T-helper 17 cell (primary cell): ENCODE measurements at regions not wholly inside any gene's neighbourhood (a gene's known extent, or its start where the extent isn't known, plus 50 kb on each side); places are given as distances from the start of the nearest gene placed in this dataset.

ENCODE experiments used
- ATAC-seq: fragments of 150-1000 bp; cut with Tn5 transposase; 2 replicates; pipeline ENCODE4 v1.10.0; 2021; ENCODE audit warnings: mild to moderate bottlenecking, moderate library complexity
- DNase-seq, 3 donors: peaks; one replicate each; pipeline versions ENCODE4 v3.0.0 to v3.0.0-alpha.2; 2020 to 2021
- H3K9me3 ChIP-seq: one replicate; pipeline ENCODE4 v1.7.0; 2013; ENCODE audit warnings: low read length, mild to moderate bottlenecking; ENCODE audit not compliant: control insufficient read depth, poor library complexity, severe bottlenecking
- H3K27ac Mint-ChIP-seq: one replicate; pipeline ENCODE4 v1.8.0; 2022; ENCODE audit warnings: mild to moderate bottlenecking, moderate library complexity, mixed read lengths
- H3K27me3 Mint-ChIP-seq: one replicate; pipeline ENCODE4 v1.8.0; 2022; ENCODE audit warnings: mixed read lengths
- H3K36me3 Mint-ChIP-seq: one replicate; pipeline ENCODE4 v1.8.0; 2022; ENCODE audit warnings: low read depth, mixed read lengths
- H3K4me1 Mint-ChIP-seq: one replicate; pipeline ENCODE4 v1.8.0; 2022; ENCODE audit warnings: mild to moderate bottlenecking, mixed read lengths
- H3K4me3 Mint-ChIP-seq: one replicate; pipeline ENCODE4 v1.8.0; 2022; ENCODE audit warnings: mild to moderate bottlenecking, moderate library complexity, mixed read lengths

- no peaks in the 10 kb centered on the region for H3K9me3 ChIP-seq
- no peaks in the 10 kb centered on the region for H3K4me1 Mint-ChIP-seq
- no peak overlapping the region for H3K27ac Mint-ChIP-seq
- H3K36me3 Mint-ChIP-seq: no peaks in the 10 kb centered on the region
- ATAC-seq: no peak
- no peaks in the 10 kb centered on the region for H3K27me3 Mint-ChIP-seq
- DNase-seq: no peak
- H3K4me3 Mint-ChIP-seq: no peak overlapping the region
Observed at GRCh38 chr11:80822308-80822707, 1381.5 kb upstream of the TENM4 start.

GRCh38 chr11:80819271-80819670 is 1378.4 kb upstream of the TENM4 start:
- no peaks in the 10 kb centered on the region for H3K4me1 Mint-ChIP-seq
- H3K27me3 Mint-ChIP-seq: no peaks in the 10 kb centered on the region
- no peak overlapping the region for H3K4me3 Mint-ChIP-seq
- no peak overlapping the region for H3K27ac Mint-ChIP-seq
- DNase-seq (no peak), ATAC-seq (no peak)
- no peaks in the 10 kb centered on the region for H3K36me3 Mint-ChIP-seq
- no peaks in the 10 kb centered on the region for H3K9me3 ChIP-seq

- no peaks in the 10 kb centered on the region for H3K9me3 ChIP-seq
- Mint-ChIP-seq H3K4me3 (no peak overlapping the region), H3K27ac (no peak overlapping the region), H3K27me3 (no peaks in the 10 kb centered on the region), H3K4me1 (no peaks in the 10 kb centered on the region), H3K36me3 (no peaks in the 10 kb centered on the region)
- DNase-seq: no peak
- no peak for ATAC-seq
Observed at GRCh38 chr11:80816966-80817365, 1376.1 kb upstream of the TENM4 start.

- Mint-ChIP-seq H3K27me3 (no peaks in the 10 kb centered on the region), H3K27ac (no peak overlapping the region), H3K4me1 (no peaks in the 10 kb centered on the region), H3K36me3 (no peaks in the 10 kb centered on the region), H3K4me3 (no peak overlapping the region)
- ATAC-seq: no peak
- no peak for DNase-seq
- H3K9me3 ChIP-seq: no peaks in the 10 kb centered on the region
Observed at GRCh38 chr11:80816454-80816847, 1375.6 kb upstream of the TENM4 start.

GRCh38 chr11:80815752-80816453 is 1375.1 kb upstream of the TENM4 start:
- H3K27me3 Mint-ChIP-seq: no peaks in the 10 kb centered on the region
- no peak overlapping the region for H3K27ac Mint-ChIP-seq
- DNase-seq (no peak), ATAC-seq (peak; percentile 50)
- no peaks in the 10 kb centered on the region for H3K4me1 Mint-ChIP-seq
- no peaks in the 10 kb centered on the region for H3K36me3 Mint-ChIP-seq
- no peak overlapping the region for H3K4me3 Mint-ChIP-seq
- H3K9me3 ChIP-seq: no peaks in the 10 kb centered on the region

GRCh38 chr11:80814813-80815212 is 1374.0 kb upstream of the TENM4 start:
- H3K36me3 Mint-ChIP-seq: no peaks in the 10 kb centered on the region
- no peak overlapping the region for H3K27ac Mint-ChIP-seq
- H3K27me3 Mint-ChIP-seq: no peaks in the 10 kb centered on the region
- H3K4me1 Mint-ChIP-seq: no peaks in the 10 kb centered on the region
- H3K4me3 Mint-ChIP-seq: no peak overlapping the region
- no peaks in the 10 kb centered on the region for H3K9me3 ChIP-seq
- DNase-seq: no peak
- ATAC-seq: no peak

- ATAC-seq (no peak), DNase-seq (no peak)
- no peaks in the 10 kb centered on the region for H3K27me3 Mint-ChIP-seq
- no peak overlapping the region for H3K4me3 Mint-ChIP-seq
- H3K9me3 ChIP-seq: no peaks in the 10 kb centered on the region
- no peaks in the 10 kb centered on the region for H3K36me3 Mint-ChIP-seq
- H3K27ac Mint-ChIP-seq: no peak overlapping the region
- no peaks in the 10 kb centered on the region for H3K4me1 Mint-ChIP-seq
Observed at GRCh38 chr11:80810695-80811094, 1369.9 kb upstream of the TENM4 start.

GRCh38 chr11:80798174-80798573 is 1357.3 kb upstream of the TENM4 start:
- Mint-ChIP-seq H3K4me3 (no peak overlapping the region), H3K27me3 (no peaks in the 10 kb centered on the region), H3K36me3 (no peaks in the 10 kb centered on the region), H3K4me1 (no peaks in the 10 kb centered on the region), H3K27ac (no peak overlapping the region)
- DNase-seq: no peak
- no peaks in the 10 kb centered on the region for H3K9me3 ChIP-seq
- no peak for ATAC-seq

DNA sequence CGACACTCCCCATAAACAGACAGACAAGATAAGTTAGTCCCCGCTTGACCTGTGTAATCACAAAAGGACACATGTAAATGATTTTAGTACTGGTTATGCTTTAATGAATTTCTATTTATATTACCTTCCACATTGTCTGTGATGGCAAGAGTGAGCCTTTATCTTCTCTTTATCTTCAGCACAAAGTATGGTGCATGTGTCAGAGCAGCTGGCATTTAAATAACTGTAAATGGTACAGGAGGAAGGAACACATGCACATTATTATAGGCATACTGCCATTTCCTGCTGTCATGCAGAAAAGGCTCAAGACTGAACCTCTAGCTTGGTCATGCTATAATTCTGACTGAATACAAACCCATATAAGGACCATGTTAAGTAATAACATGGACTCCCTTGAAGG is 1342.7 kb upstream of the TENM4 start:
- no peaks in the 10 kb centered on the region for H3K27me3 Mint-ChIP-seq
- no peak overlapping the region for H3K27ac Mint-ChIP-seq
- no peaks in the 10 kb centered on the region for H3K36me3 Mint-ChIP-seq

DNA sequence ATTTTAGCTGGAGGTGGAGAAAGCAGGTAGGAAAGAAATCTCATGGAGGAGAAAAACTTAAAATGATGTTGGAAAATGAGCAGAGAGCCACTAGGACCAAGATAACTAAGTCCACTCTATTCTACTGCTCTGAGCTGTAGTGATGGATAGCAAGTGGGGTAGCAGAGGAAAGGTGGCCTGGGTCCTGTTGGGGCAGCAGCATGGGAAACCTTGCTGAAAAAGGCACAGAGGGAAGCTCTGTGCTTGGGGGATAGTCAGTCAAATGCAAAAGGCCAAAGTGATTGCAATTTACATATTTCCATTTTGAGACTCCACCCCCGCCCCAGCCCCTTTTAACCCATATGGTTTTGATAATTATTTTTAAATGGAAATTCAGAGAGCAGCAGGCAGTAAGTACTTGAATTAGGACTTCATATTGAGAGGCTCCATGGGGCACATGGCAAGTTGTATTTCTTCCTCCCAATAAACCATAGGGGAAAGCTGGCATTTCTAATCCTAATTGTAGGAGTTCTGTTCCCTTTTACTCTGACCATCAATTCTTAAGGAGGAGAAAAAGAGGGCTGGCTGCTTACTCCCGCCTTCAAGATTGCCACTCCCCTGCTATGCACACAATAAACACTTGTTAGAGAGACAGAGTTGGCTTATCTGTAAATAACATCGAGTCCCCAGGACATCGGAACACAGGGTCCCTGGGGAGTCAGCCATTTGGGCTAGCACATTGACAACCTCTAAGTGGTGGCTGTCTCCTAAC is 1341.5 kb upstream of the TENM4 start:
- H3K4me3 Mint-ChIP-seq: no peak overlapping the region
- H3K27ac Mint-ChIP-seq: no peak overlapping the region
- ATAC-seq (no peak), DNase-seq (no peak)
- no peaks in the 10 kb centered on the region for H3K36me3 Mint-ChIP-seq
- H3K27me3 Mint-ChIP-seq: no peaks in the 10 kb centered on the region
- no peaks in the 10 kb centered on the region for H3K4me1 Mint-ChIP-seq
- no peaks in the 10 kb centered on the region for H3K9me3 ChIP-seq

More for the DNA sequence above, 1342.7 kb upstream of the TENM4 start:
- ATAC-seq (no peak), DNase-seq (no peak)
- H3K4me3 Mint-ChIP-seq: no peak overlapping the region
- H3K4me1 Mint-ChIP-seq: no peaks in the 10 kb centered on the region
- H3K9me3 ChIP-seq: no peaks in the 10 kb centered on the region

DNA sequence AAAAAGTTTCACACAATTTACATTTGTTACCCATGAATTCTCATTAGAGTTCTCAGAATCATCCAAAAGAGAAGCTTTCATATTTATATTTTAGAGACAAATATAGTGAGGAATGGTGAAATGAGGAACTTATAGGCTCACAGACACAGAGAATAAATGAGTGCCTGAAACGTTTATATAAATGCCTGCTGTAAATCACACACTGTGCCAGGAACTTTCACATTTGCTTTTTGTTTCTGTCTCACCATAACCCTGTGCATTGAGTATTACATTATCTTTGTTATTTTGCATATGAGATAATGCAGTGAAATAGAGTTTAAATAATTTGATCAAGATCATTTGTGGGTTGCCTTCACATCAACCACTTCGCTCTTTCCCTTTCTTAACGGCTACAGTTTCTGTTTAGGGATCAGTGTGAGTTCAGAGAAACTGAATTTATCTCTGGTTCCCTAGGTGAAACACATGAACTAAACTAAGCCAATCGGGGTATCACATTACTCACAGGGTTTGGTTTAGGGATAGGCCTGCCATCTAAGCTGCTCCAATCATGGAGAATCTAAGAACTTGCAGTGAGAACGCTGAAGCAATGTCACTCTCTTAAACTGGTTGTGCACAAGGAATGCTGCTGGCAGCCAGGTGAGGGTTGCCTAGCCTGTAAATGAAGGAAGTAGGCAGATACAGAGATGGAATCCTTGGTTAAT is 1339.2 kb upstream of the TENM4 start:
- Mint-ChIP-seq H3K4me1 (no peaks in the 10 kb centered on the region), H3K27me3 (no peaks in the 10 kb centered on the region), H3K4me3 (no peak overlapping the region), H3K27ac (no peak overlapping the region), H3K36me3 (no peaks in the 10 kb centered on the region)
- DNase-seq (no peak), ATAC-seq (no peak)
- no peaks in the 10 kb centered on the region for H3K9me3 ChIP-seq

- no peaks in the 10 kb centered on the region for H3K27me3 Mint-ChIP-seq
- H3K36me3 Mint-ChIP-seq: no peaks in the 10 kb centered on the region
- no peaks in the 10 kb centered on the region for H3K9me3 ChIP-seq
- ATAC-seq (no peak), DNase-seq (no peak)
- no peak overlapping the region for H3K4me3 Mint-ChIP-seq
- no peaks in the 10 kb centered on the region for H3K4me1 Mint-ChIP-seq
- H3K27ac Mint-ChIP-seq: no peak overlapping the region
Observed at GRCh38 chr11:80778941-80779340, 1338.1 kb upstream of the TENM4 start.

DNA sequence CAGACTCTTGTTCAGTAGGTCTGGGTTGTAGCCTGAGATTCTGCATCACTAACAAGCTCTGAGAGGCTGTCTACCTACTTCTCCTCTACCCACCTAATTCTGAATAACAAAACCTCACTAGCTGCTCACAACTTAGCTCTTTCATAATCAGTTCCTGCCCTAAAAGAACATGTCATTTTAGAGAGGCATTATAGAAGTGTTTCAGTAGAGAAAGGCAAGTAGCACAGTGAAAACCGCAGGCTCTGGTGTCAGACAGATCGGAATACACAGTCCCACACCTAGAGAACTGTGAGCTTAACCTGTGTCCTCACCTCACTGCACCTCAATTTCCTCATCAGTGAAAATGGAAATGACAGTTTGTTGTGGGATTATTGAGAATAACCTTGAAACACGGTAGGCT is 1337.6 kb upstream of the TENM4 start:
- no peaks in the 10 kb centered on the region for H3K9me3 ChIP-seq
- DNase-seq (no peak), ATAC-seq (no peak)
- Mint-ChIP-seq H3K36me3 (no peaks in the 10 kb centered on the region), H3K27ac (no peak overlapping the region), H3K27me3 (no peaks in the 10 kb centered on the region), H3K4me1 (no peaks in the 10 kb centered on the region), H3K4me3 (no peak overlapping the region)
